Activated CD4-positive, CD25-positive, alpha-beta regulatory T cell treated with anti-CD3 and anti-CD28 coated beads, Interleukin-2, amount 50 U/mL, for 24 hours (primary cell): ENCODE measurements at regions not wholly inside any gene's neighbourhood (a gene's known extent, or its start where the extent isn't known, plus 50 kb on each side); places are given as distances from the start of the nearest gene placed in this dataset.

Source experiments
- ATAC-seq, 2 donors: fragments of 150-1000 bp; cut with Tn5 transposase; one replicate each; pipeline ENCODE4 v1.10.0; 2021; ENCODE audit warnings: mild to moderate bottlenecking in 1 of 2, moderate library complexity in 1 of 2

- no peak for ATAC-seq
These were observed 133.9 kb downstream of the FANCF start for GRCh38 chr11:22491555-22492225.

GRCh38 chr11:22479971-22480720 is 142.0 kb downstream of the SLC17A6 start:
- no peak for ATAC-seq

GRCh38 chr11:22479208-22479607 is 141.0 kb downstream of the SLC17A6 start:
- no peak for ATAC-seq

- ATAC-seq, result no peak
These were observed 140.0 kb downstream of the SLC17A6 start for GRCh38 chr11:22478169-22478568.

GRCh38 chr11:22477312-22477711 is 139.1 kb downstream of the SLC17A6 start:
- no peak for ATAC-seq

GRCh38 chr11:22476589-22476988 is 138.4 kb downstream of the SLC17A6 start:
- ATAC-seq, result no peak

GRCh38 chr11:22474616-22475015 is 136.4 kb downstream of the SLC17A6 start:
- ATAC-seq, result no peak

- no peak for ATAC-seq
These were observed 135.4 kb downstream of the SLC17A6 start for GRCh38 chr11:22473586-22473985.

GRCh38 chr11:22472306-22472705 is 134.1 kb downstream of the SLC17A6 start:
- no peak for ATAC-seq

GRCh38 chr11:22471385-22471784 is 133.2 kb downstream of the SLC17A6 start:
- ATAC-seq, result no peak

- no peak for ATAC-seq
These were observed 129.6 kb downstream of the SLC17A6 start for GRCh38 chr11:22467741-22468140.

- no peak for ATAC-seq
These were observed 129.1 kb downstream of the SLC17A6 start for GRCh38 chr11:22467248-22467647.

GRCh38 chr11:22466809-22467208 is 128.6 kb downstream of the SLC17A6 start:
- ATAC-seq, result no peak

GRCh38 chr11:22466351-22466750 is 128.2 kb downstream of the SLC17A6 start:
- no peak for ATAC-seq

- ATAC-seq, result no peak
These were observed 127.4 kb downstream of the SLC17A6 start for GRCh38 chr11:22465620-22466019.

GRCh38 chr11:22461626-22462025 is 123.4 kb downstream of the SLC17A6 start:
- no peak for ATAC-seq

- no peak for ATAC-seq
These were observed 122.0 kb downstream of the SLC17A6 start for GRCh38 chr11:22460181-22460580.

GRCh38 chr11:22459048-22459447 is 120.9 kb downstream of the SLC17A6 start:
- ATAC-seq, result no peak

- no peak for ATAC-seq
These were observed 120.0 kb downstream of the SLC17A6 start for GRCh38 chr11:22458161-22458560.

GRCh38 chr11:22456993-22457762 is 119.0 kb downstream of the SLC17A6 start:
- no peak for ATAC-seq

- ATAC-seq, result no peak
These were observed 116.4 kb downstream of the SLC17A6 start for GRCh38 chr11:22454461-22455090.

- ATAC-seq, result no peak
These were observed 111.3 kb downstream of the SLC17A6 start for GRCh38 chr11:22449441-22449840.

- ATAC-seq, result no peak
These were observed 105.9 kb downstream of the SLC17A6 start for GRCh38 chr11:22444076-22444475.
